Loucy (cell line): ENCODE measurements at regions not wholly inside any gene's neighbourhood (a gene's known extent, or its start where the extent isn't known, plus 50 kb on each side); places are given as distances from the start of the nearest gene placed in this dataset.

Experiments used
- CTCF ChIP-seq: fragments of 200-600 bp; sonication (generic); conservative IDR thresholded peaks from 2 replicates; pipeline ENCODE4 v1.5.1; 2014; ENCODE audit warnings: mild to moderate bottlenecking, antibody characterized with exemption, low read length
- EZH2phosphoT487 ChIP-seq: fragments of 200-600 bp; IDR thresholded peaks from 2 replicates; pipeline ENCODE4 v1.6.1; 2018; ENCODE audit warnings: antibody characterized with exemption, mild to moderate bottlenecking, moderate library complexity, borderline replicate concordance

GRCh38 chr11:92580908-92581307 lies 356.3 kb downstream of the FAT3 start:
- TF ChIP-seq CTCF (no peak), EZH2phosphoT487 (no peak)
